ENCODE measurements at regions not wholly inside any gene's neighbourhood (a gene's known extent, or its start where the extent isn't known, plus 50 kb on each side); places are given as distances from the start of the nearest gene placed in this dataset.

DNA sequence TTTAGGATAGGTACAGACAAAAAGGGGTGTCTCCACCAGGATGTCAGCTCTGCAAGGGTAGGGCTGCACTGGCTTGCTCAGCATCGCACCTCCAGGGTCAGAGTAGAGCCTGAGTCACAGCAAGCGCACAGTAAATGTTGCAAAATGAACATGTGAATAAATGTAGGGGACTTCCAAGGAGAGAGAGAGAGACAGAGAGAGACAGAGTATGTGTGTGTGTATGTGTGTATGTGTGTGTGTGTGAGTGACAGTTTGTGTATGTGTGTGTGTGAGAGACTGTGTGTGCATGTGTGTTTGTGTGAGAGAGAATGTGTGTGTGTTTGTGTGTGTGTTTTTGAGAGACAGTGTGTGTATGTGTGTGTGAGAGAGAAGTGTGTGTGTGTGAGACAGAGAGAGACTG is 163.3 kb downstream of the RPS24 start:
- Histone ChIP-seq H3K4me1 (no peaks in the 10 kb centered on the region), H3K27me3 (ENCODE audit: insufficient read depth in 3 of 3, low read length in 2 of 3) (peaks cover 0 to 6% (median 0%) of the 10 kb centered on the region in 3 donors), H3K4me3 (no peak overlapping the region), H3K27ac (no peak overlapping the region), H3K9me3 (no peaks in the 10 kb centered on the region), H3K36me3 (ENCODE audit: insufficient read depth in 1 of 2, low read depth in 1 of 2) (no peaks in the 10 kb centered on the region)
- ATAC-seq (no peak), DNase-seq (no peak)
- intact Hi-C loops (cut with DNase I): no loop called here
- TF ChIP-seq, protein P1, sequence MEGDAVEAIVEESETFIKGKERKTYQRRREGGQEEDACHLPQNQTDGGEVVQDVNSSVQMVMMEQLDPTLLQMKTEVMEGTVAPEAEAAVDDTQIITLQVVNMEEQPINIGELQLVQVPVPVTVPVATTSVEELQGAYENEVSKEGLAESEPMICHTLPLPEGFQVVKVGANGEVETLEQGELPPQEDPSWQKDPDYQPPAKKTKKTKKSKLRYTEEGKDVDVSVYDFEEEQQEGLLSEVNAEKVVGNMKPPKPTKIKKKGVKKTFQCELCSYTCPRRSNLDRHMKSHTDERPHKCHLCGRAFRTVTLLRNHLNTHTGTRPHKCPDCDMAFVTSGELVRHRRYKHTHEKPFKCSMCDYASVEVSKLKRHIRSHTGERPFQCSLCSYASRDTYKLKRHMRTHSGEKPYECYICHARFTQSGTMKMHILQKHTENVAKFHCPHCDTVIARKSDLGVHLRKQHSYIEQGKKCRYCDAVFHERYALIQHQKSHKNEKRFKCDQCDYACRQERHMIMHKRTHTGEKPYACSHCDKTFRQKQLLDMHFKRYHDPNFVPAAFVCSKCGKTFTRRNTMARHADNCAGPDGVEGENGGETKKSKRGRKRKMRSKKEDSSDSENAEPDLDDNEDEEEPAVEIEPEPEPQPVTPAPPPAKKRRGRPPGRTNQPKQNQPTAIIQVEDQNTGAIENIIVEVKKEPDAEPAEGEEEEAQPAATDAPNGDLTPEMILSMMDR (IDR thresholded peaks at IDR 0.05): no peak
- WGBS, 3 donors: 86 to 94% (median 93%) methylated on average over 2 of the region's 2 CpGs

DNA sequence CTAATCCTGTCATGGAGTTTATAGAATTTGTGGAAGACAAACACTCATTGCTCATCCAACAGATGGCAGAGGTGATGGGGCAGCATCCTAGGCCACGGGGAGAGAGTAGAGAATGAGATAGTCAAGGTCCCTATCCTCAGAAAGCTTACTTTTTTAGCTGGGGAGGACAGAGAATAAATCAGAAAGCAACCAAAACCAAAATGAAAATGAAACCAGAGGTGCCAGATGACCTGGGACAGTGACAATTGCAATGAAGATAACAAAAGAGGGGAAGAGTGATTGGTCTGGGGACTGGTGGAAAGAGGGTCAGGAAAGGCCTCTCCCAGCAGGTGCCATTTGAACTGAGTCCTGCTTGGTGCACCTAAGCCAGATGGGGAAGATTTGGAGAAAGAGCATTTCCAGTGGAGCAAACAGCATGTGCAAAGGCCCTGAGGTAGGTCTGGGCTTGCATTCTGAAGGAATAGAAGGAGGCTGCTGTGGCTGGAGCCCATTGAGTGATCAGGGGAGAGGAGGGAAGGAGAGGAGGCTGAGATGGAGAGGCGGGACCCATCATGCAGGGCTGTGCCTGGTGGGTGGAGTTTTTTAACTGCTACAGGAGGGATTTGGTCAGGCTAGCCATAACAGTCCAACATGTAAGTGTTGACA is 164.1 kb downstream of the RPS24 start:
- Histone ChIP-seq H3K27ac (no peak overlapping the region), H3K4me1 (no peaks in the 10 kb centered on the region), H3K9me3 (no peaks in the 10 kb centered on the region), H3K36me3 (ENCODE audit: insufficient read depth in 1 of 2, low read depth in 1 of 2) (no peaks in the 10 kb centered on the region), H3K4me3 (no peak overlapping the region), H3K27me3 (ENCODE audit: insufficient read depth in 3 of 3, low read length in 2 of 3) (peaks cover 0 to 6% (median 0%) of the 10 kb centered on the region in 3 donors)
- TF ChIP-seq, protein P1 (IDR thresholded peaks at IDR 0.05): no peak
- WGBS, 3 donors: 71 to 87% (median 87%) methylated on average over 2 of the region's 2 CpGs
- ATAC-seq (no peak), DNase-seq (no peak)
- intact Hi-C loops (cut with DNase I): no loop called here

DNA sequence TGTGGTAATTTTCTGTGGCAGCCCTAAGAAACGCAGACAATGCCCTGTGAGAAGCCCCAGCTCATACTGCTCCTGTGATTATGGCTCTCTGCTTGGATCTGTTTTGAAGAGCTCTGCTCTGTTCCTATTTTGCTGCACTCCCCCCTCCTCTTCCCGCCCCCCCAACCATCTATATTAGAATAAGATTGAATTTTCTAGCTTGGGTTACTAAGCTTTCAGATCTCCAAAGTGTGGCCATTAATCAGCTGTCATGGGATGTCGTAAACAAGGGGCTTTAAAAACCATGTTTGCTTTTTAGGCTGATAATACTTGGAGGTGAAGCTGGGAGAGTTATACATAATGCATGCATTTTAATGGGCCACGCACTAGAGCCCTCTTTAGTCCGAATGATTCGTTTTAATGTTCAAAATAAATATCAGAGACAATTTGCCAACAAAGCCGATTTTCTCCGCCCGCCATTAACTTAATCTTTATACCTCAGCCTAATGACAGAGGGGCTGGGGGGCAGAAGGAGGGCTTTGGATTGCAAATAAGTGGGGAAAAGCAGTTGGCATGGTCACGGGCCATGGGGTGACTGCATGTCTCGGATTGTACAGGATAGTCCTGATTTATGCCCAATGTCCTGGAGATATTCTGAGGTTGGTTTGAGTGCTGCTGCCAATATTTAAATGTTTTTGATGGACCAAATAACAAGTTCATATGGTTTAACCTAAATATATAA is 165.5 kb downstream of the RPS24 start:
- TF ChIP-seq, protein P1 (IDR thresholded peaks at IDR 0.05): no peak
- H3K27me3 ChIP-seq (ENCODE audit: insufficient read depth in 3 of 3, low read length in 2 of 3): peaks cover 0 to 2% (median 0%) of the 10 kb centered on the region in 3 donors
- no peaks in the 10 kb centered on the region for H3K36me3 ChIP-seq (ENCODE audit: insufficient read depth in 1 of 2, low read depth in 1 of 2)
- H3K9me3 ChIP-seq: no peaks in the 10 kb centered on the region
- H3K4me3 ChIP-seq: no peak overlapping the region
- 80 to 84% (median 83%) methylated on average over 11 of the region's 11 CpGs for WGBS, 3 donors
- intact Hi-C loops (cut with DNase I): no loop called here
- DNase-seq (no peak), ATAC-seq (no peak)
- no peaks in the 10 kb centered on the region for H3K4me1 ChIP-seq
- no peak overlapping the region for H3K27ac ChIP-seq

- Histone ChIP-seq H3K4me3 (no peak overlapping the region), H3K36me3 (ENCODE audit: insufficient read depth in 1 of 2, low read depth in 1 of 2) (no peaks in the 10 kb centered on the region), H3K27me3 (ENCODE audit: insufficient read depth in 3 of 3, low read length in 2 of 3) (peaks cover 0 to 2% (median 0%) of the 10 kb centered on the region in 3 donors), H3K27ac (no peak overlapping the region), H3K4me1 (no peaks in the 10 kb centered on the region), H3K9me3 (no peaks in the 10 kb centered on the region)
- intact Hi-C loops (cut with DNase I): no loop called here
- DNase-seq: no peak
- TF ChIP-seq, protein P1 (IDR thresholded peaks at IDR 0.05): no peak
- no peak for ATAC-seq
- WGBS, 3 donors: 71 to 92% (median 84%) methylated on average over 2 of the region's 2 CpGs
Measured at GRCh38 chr10:78199759-78200158, 166.1 kb downstream of the RPS24 start.
